ENCODE measurements at regions not wholly inside any gene's neighbourhood (a gene's known extent, or its start where the extent isn't known, plus 50 kb on each side); places are given as distances from the start of the nearest gene placed in this dataset.

GRCh38 chr2:13543550-13543949 is 826.8 kb downstream of the TRIB2 start:
- no peaks in the 10 kb centered on the region for H3K23me2 ChIP-seq (ENCODE audit: low read depth, low read length)
- POLR2A ChIA-PET (ENCODE audit: partially characterized antibody): no interaction called here
- DNase-seq (ENCODE audit: low read depth in 1 of 2, low spot score in 2 of 2): no peak
- no peak overlapping the region for H3K14ac ChIP-seq (ENCODE audit: insufficient read length)
- no peak overlapping the region for H2BK15ac ChIP-seq (ENCODE audit: low read length)
- no peak overlapping the region for H2BK5ac ChIP-seq (ENCODE audit: low read depth, low read length)
- no peak overlapping the region for H3K56ac ChIP-seq (replicated peaks; ENCODE audit: insufficient read length, low read depth, low read length)
- H3K4ac ChIP-seq (replicated peaks; ENCODE audit: insufficient read length, low read depth, low read length): no peak overlapping the region
- no peak overlapping the region for H3K18ac ChIP-seq (ENCODE audit: extremely low read depth, low read length)
- no peak overlapping the region for H2AFZ ChIP-seq (ENCODE audit: low read length)
- no peak overlapping the region for H3K4me2 ChIP-seq (ENCODE audit: insufficient read depth in 1 of 2, low read depth in 2 of 2, low read length in 2 of 2)
- H3K4me1 ChIP-seq (replicated peaks in 1 of 4; ENCODE audit: control insufficient read depth in 3 of 4, insufficient read depth in 4 of 4, low read length in 3 of 4): no peaks in the 10 kb centered on the region
- no peaks in the 10 kb centered on the region for H3K27me3 ChIP-seq (replicated peaks in 1 of 4; ENCODE audit: control insufficient read depth in 3 of 4, extremely low read depth in 1 of 4, insufficient read depth in 3 of 4, low read length in 3 of 4)
- CTCF ChIA-PET (ENCODE audit: partially characterized antibody): no interaction called here
- H2BK20ac ChIP-seq (ENCODE audit: low read length): no peak overlapping the region
- H4K8ac ChIP-seq (ENCODE audit: extremely low read depth, insufficient read depth, low read length): no peak overlapping the region
- H4K91ac ChIP-seq (replicated peaks; ENCODE audit: insufficient read length, low read length): no peak overlapping the region
- H2BK120ac ChIP-seq (replicated peaks; ENCODE audit: low read depth, low read length): no peak overlapping the region
- no peaks in the 10 kb centered on the region for H3K79me1 ChIP-seq (ENCODE audit: low read depth, low read length)
- no peaks in the 10 kb centered on the region for H4K20me1 ChIP-seq (replicated peaks in 1 of 2; ENCODE audit: control insufficient read depth in 1 of 2, insufficient read depth in 2 of 2, low read length in 2 of 2)
- no peak overlapping the region for H3K27ac ChIP-seq (ENCODE audit: low read depth, low read length)
- no peak for TF ChIP-seq ASH2L (IDR thresholded peaks at IDR 0.05; ENCODE audit: low read length)
- no peak for TF ChIP-seq CEBPB (IDR thresholded peaks at IDR 0.05; ENCODE audit: low read depth, low read length)
- TF ChIP-seq SP1 (IDR thresholded peaks at IDR 0.05; ENCODE audit: low read depth, low read length): no peak
- TF ChIP-seq GABPA (IDR thresholded peaks at IDR 0.05; ENCODE audit: borderline replicate concordance, insufficient read depth, low read length): no peak
- TF ChIP-seq POLR2A (IDR thresholded peaks at IDR 0.05; ENCODE audit: control extremely low read depth in 1 of 2, low read depth in 2 of 2, low read length in 2 of 2): no peak
- H3K79me2 ChIP-seq (ENCODE audit: control insufficient read depth in 1 of 2, insufficient read depth in 2 of 2, low read length in 2 of 2): no peaks in the 10 kb centered on the region
- no peak overlapping the region for H3K9ac ChIP-seq (replicated peaks in 1 of 4; ENCODE audit: extremely low read depth in 1 of 4, low read depth in 3 of 4, low read length in 3 of 4)
- H3K23ac ChIP-seq (ENCODE audit: insufficient read length): no peak overlapping the region
- H3K9me3 ChIP-seq (ENCODE audit: insufficient read depth in 2 of 2, low read depth in 1 of 2, low read length in 1 of 2): peaks cover 0 to 5% of the 10 kb centered on the region in 2 experiments; a peak in 1 of 4 replicates
- H3K4me3 ChIP-seq (ENCODE audit: extremely low read depth in 1 of 4, insufficient read depth in 2 of 4, low read depth in 3 of 4, low read length in 4 of 4): no peak overlapping the region
- H2AK5ac ChIP-seq (ENCODE audit: low read depth, low read length): no peak overlapping the region
- no peak overlapping the region for H4K5ac ChIP-seq (ENCODE audit: insufficient read length, low read depth, low read length)
- H3K36me3 ChIP-seq (ENCODE audit: control insufficient read depth in 2 of 4, insufficient read depth in 4 of 4, low read length in 3 of 4): no peaks in the 10 kb centered on the region
- H2BK12ac ChIP-seq (ENCODE audit: low read depth, low read length): no peak overlapping the region
- no peak for FAIRE-seq
- 100% methylated on average over 1 of the region's 1 CpG; no CpG with 5 or more reads in 1 of the 2 experiments for WGBS, 2 experiments (ENCODE audit: extremely low coverage in 1 of 2, insufficient coverage in 1 of 2, insufficient read length in 1 of 2, insufficient replicate concordance in 2 of 2, low coverage in 1 of 2, low lambda C conversion rate in 2 of 2, missing lambda C conversion rate in 1 of 2)

All from H1 (cell line).